ENCODE measurements at regions not wholly inside any gene's neighbourhood (a gene's known extent, or its start where the extent isn't known, plus 50 kb on each side); places are given as distances from the start of the nearest gene placed in this dataset.
A peak's percentile ranks its signal among the peaks of the same experiment; 100 is the strongest.
"Not testable (repeated sequence)": the region's sequence is repeated elsewhere in the genome, so short reads cannot be mapped to it uniquely, and the experiment has no call there.

DNA sequence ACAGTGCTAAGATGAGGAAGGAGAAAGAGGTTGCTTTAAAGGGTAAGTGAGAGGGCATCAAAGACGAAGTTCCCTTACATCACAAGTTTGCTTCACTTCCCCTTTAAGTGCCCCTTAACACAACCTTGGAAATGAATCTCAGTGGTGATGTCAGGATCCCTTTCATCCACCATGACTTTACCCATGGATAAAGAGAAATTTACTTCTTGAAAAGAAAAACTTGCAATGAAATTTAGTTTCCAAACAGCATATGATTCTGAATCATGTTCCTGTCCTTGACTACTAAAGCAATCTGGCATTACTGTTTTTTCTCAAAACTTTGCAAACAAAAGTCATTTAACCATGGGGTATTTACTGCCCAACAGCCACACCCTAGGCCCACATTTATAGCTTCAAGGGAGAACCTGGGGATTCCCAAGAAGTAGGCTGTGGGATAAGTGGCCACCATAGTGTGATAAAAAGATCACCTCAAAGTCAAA, 135.9 kb downstream of the ITGB8 start:
- DNase-seq, result no peak

DNA sequence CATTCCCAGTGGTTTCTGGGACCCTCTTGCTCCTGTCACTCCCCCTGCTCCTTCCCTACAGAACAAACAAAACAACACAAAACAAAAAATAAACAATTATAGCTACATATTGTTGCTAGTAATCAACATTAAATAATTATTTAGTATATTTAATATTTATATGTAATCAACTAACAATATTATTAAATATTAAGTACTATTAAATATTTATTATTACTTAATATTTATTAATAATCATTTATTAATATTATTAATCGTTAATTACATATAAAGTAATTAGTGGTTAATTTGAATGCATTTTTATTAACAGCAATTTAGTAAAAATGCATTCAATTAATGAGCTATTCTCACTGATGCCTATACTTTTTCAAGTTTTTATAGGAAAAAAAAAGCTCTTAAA, 139.4 kb downstream of the ITGB8 start:
- DNase-seq, result no peak

DNA sequence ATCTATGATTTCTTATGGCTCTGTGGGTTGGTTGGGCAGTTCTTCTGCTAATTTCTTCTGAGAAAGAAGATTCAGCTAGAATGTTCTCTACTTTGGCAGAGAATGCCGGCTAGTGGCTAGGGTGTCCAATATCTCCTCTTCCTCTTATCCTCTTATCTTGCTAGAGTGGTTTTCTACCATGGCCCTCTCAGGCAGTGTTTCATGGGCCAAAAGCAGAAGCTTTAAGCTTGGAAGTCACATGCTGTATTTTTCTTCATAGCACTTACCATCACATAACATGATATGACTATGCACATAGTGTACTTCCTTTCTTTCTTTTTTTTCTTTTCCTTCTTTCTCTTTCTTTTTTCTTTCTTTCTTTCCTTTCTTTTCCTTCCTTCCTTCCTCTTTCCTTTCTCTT, 140.0 kb downstream of the ITGB8 start:
- no peak for DNase-seq

DNA sequence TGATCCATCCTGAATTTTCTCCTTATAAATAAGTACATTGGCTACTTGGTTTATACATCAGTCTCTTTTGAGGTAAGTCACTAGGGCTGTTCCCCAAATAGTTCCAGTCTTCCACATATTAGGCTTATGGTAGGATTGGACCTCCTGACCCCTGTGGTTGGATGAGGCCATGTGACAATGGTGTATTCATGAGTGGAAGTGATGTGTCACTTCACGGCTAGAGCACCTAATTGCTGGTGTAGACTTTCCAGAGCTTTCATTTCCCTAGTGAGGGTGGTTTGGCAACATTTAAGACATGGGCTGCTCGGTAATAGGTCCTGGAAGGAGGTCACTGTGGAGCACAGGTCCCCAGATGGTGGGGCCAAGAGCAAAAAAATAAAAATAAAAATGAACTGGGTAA, 141.2 kb upstream of the ABCB5 start:
- no peak for DNase-seq

DNA sequence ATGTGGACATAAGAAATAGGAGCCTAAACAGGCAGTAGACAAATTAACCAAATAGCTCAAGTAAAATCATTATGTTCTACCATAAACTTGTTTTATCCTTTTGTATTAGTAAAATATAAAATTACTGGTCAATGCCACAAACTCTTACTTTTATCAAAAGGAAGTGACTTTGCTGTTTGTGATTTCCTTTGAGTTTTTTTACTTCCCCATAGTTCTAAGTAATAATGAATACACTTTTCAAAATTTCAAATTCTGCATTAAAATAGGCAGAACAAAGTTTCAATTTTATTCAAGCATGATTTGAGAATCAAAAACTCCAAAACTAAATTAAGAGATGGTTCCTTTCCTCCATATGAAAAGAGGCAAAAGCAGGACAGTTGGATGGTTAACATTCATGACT, 139.7 kb upstream of the ABCB5 start:
- DNase-seq, result no peak

DNA sequence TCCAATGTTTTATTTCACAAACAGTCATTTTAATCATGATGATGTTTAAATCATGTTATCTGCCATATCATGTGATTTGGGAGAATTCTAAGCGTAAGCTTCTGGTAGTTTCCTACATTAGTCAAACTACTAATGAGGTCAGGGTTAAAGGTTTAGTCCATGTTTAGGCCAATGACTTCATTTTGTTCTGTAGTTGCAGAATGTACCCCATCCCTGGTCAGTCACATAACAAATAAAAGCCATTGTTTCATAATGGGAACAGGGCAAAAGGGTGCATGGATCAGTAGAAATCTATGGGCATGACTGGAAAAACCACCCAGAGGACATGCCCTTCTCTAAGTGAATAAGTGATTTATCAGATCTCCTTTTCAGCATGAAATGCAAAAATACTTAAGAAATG, 138.4 kb upstream of the ABCB5 start:
- DNase-seq, result no peak

DNA sequence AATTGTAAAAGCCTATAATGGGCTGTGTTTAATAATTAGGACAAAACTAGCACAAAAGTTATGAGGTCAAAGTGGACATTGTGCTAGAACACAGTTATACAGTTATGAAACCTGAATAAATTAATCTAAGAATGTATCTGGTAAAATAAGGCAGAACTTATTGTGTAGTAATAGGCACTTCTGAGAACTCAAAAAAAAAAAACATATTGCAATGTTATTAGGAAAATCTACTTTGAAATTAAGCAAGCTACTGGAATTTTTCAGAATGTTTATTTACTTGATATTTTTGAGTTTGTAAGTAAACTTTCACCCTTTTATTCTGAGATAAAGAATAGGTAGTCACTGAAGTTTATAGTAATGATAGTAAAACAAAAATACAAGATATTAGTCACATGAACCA, 135.8 kb upstream of the ABCB5 start:
- DNase-seq, result no peak

DNA sequence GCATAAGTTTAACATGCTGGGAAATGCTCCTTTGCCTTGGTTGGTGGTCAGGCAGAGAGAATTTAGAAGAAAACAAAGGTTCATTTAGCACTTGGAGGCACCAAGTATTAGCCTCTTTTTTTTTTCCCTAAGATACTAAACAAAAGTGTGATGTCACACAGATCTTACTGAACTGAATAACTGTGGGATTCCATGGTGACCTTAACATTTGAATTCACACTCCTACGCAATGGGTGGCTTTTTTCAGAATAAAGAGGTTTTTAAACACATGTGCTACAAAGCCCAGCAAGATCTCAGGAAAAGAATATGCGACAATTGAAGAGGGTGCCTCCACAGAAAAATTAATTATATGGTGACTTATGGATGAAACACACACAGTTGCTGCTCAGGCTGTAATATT, 133.4 kb upstream of the ABCB5 start:
- DNase-seq, result no peak

DNA sequence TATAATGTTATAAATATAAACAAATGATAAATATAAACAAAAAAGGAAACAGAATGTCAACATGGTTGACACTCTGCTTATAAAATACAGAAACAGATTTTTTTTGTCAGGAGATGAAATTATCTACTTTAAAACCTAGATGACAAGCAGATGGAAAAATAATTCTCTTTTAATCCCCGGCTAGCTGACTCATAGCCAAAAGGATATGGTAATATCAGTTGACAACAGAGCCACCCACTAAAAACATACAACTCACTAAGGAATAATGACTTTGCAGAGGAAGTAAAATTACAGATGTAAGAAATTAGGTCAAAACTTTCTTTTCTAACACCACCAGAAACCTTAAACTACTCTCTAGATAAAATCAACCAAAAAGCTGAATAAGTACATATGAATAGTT, 131.1 kb upstream of the ABCB5 start:
- no peak for DNase-seq

DNA sequence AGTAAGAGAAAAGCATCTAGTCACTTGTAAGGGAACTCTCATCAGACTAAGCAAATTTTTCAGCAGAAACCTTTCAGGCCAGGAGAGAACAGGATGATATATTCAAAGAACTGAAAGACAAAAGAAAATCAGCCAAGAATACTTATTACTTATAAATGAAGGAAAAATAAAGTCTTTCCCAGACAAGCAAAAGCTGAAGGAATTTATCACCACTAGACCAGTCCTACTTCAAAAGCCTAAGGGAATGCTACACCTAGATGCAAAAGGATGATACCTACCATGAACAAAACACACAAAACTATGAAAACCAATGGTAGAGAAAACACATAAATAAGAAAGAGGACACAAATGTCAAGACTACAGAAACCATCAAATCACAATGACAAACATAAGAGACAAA, 126.6 kb upstream of the ABCB5 start:
- no peak for DNase-seq

DNA sequence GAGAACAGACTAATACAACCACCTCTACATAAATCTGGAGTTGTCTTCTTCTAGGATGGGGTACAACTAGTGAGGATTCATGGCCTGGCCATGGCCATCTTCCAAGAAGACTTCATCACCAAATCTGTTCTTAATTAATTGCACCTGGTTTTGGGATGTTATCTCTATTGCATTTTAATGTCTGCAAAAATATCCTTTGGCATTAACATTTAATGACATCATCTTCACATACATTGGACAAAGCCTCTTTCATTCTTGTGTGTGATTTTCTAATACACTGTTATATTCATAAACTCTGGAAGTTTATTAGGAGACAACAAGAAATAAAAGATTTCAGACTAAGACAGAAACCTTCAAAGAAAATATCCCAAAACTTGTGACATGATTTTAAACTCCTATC, 124.2 kb upstream of the ABCB5 start:
- DNase-seq, result no peak

DNA sequence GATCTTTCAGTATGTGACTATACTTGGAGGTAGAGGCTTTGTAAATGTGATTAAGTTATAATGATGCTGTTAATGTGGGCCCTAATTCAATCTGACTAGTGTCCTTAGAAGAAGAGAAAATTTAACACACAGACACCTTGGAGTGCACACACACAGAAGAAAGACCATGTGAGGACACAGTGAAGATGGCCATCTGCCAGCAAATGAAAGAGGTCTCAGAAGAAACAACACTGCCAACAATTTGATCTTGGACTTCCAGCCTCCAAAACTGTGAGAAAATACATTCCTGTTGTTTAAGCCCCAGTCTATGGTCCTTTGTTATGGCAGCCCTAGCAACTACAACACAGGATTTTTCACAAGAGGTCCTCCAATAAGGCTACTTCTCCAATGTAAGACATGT, 120.9 kb upstream of the ABCB5 start:
- DNase-seq, result no peak

DNA sequence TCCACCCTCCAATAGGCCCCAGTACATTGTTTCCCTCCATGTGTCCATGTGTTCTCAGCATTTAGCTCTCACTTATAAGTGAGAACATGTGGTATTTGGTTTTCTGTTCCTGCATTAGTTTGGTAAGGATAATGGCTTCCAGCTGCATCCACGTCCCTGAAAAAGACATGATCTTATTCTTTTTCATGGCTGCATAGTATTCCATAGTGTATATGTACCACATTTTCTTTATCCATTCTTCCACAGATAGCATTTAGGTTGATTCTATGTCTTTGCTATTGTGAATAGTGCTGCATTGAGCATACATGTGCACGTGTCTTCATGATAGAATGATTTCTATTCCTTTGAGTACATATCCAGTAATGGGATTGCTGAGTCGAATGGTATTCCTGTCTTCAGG, 114.0 kb upstream of the ABCB5 start:
- DNase-seq, result not testable (repeated sequence)

DNA sequence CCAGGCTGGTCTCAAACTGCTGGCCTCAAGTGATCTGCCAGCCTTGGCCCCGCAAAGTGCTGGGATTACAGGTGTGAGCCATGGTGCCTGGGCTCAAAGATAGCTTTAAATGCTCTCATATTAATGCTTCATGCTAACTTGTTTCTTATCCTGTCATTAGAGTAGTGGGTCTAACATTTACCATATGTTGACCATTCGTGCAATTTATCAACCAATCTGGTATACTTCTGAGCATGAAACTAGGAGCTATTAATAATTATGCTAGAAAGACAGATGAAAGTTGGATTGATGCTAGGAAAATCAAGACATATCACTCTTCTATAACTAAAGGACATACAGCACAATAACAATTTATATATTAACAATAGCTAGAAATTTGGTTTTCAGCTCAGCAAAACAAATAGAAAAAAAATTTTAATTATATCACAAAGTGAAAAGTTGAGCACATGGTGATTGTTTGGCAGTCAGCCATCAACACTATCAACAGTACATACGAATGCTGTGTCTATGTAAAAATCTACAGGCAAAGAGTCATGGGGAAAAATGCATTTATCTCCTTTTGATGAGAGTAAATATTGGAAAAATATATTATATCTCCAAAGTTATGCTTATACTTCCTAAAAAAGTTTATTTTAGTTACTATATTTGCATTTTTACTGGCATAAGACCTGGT, 112.1 kb upstream of the ABCB5 start:
- no peak for DNase-seq

DNA sequence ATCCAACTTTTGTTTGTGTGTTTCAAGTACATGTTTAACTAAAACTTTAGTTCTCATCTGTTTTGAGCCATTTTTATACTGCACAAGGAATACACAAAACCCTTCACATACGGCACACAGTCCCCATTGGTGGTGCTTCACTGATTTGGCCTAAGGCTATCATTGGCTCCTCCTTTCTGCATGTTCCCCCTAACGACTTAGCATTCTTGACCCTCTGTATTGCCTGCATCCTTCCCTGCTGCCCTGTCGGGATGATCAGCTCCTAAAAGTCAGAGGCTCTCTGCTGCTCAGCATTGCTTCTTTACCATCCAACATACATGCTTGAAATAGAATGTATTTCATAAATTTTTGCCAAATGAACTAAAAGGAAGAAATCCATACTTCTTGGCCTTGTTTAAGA, 111.4 kb upstream of the ABCB5 start:
- DNase-seq, result no peak

DNA sequence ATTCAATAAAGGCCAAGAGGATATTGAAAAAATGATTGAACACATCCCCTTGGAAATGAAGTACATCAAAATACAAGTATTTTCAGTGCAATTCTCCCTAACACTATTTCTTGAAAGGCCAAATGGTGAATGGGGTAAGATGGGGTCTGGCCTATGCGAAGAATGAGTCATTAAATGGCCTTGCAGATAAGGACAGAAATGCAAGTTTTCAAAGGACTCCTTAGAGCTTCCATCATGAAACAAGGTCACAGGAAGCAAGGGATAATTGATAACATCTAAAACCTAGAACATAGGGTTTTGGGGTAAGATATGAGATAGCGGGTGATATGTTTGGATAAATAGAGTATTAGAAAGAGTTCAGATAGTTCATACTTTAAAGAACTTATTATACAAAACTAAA, 109.3 kb upstream of the ABCB5 start:
- DNase-seq, result no peak

DNA sequence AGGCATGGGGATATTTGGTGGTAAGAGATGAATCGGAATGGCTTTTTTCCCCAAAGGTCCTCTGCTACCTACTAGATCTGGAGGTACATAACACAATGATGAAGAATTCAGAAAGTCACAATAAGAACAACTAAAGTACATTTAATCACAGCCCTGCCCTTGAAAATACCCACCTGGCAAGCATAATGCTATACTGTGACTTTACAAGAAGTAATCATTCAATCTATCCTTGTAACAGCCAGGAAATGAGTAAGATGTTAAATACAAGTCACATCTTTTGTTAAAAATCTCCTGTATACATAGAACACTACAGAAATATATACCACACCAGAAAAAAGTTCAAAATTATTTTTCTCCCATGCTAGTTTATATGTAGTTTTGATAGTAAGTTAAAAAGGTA, 108.3 kb upstream of the ABCB5 start:
- no peak for DNase-seq

DNA sequence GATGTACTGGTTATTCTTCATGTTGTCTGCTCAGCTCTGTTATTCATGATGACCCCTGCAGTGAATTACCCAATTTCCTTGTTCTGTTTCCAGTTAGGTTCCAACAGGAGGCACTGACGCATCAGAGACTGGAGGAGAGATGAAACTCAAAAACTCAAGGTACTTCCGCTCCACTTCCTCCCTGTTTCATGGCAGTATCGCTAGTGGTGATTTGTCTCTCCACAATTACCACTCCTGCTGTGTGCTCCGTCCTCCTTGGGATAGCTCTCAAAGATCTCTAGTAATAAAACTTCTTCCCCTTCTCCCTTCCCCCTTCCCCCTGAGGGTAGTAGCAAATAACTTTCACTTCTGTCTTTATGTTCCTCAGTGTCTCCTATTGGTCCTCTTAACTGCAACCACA, 107.4 kb upstream of the ABCB5 start:
- DNase-seq, result no peak

DNA sequence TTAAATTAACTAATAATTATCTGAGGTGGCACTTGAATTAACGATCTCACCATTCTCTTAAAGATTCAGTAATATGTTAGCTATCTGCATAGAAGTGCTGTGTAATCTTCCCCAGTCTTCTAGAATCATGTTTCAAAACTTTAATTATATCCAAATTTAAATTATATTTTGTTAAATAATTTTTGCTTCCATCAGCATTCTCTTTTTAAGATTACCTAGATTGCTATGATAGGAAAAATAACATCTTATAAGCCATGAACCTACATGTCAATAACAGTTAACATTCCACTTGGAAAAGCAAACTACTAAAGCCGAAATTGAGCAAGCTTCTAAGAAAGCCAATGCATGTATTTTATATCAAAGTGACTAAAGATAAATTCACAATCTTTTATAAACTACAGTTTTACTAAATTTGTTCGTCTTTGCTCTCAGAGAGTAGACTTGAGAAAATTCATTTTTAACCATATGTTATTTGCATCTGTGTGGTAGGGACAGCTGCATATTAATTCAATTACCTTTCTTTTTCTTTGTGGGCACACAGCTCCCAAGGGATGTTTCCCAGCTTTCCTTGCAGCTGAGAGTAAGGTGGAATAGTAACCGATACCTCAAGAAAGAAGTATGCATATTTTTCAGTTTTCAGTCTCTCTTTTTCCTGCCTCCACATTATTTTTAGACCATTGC, 105.4 kb upstream of the ABCB5 start:
- no peak for DNase-seq

DNA sequence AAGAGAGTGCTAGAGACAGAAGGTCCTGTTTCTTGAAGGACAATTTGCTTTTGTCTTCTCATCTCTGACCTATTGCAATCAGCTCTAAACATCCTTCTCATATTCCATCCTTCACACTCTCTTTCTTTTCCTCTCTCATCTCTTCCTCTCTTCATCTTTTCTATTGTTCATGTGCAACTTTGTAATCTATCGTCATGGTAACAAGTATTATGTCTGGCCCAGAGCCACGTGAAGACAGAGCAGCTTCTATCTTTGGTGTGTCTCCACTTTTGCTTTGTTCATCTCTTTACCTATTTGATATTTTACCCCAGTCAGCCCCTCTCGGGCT, 104.9 kb upstream of the ABCB5 start:
- no peak for DNase-seq

DNA sequence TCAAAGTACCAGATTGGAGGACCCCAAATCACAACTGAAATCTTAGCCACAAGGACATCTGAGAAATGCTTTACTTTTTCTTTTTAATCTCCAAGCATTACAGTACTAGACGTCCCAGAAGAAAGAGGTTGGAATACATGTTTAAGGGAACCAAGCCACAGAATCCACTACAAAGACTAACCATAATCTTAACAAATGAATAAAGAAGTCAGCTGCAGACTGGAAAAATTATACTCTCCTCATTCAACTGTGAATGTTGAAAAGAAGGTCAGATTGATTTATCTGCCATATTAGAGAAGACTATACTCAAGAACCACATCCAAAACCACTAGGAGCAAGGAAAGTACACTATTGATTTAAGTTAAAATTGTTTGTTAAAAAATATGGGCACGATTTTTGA, 102.1 kb upstream of the ABCB5 start:
- DNase-seq, result no peak

DNA sequence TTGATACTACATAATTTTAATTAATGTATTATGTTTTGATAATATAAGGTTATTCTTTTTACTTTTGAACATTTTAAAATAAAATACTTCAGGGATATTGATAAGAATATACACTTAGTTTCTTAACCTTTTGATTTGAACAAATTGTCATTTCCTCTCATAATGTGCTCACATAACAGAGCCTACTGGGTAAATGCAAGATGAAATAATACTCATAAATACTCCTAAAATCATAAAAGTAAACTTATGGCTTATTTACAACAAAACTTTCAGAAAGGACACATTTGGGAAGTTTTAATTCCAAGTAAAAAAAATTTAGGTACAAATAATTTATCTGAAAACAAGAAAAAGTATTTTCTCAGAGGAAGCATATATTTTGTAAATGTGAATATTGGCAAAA, 101.6 kb upstream of the ABCB5 start:
- DNase-seq, result no peak

DNA sequence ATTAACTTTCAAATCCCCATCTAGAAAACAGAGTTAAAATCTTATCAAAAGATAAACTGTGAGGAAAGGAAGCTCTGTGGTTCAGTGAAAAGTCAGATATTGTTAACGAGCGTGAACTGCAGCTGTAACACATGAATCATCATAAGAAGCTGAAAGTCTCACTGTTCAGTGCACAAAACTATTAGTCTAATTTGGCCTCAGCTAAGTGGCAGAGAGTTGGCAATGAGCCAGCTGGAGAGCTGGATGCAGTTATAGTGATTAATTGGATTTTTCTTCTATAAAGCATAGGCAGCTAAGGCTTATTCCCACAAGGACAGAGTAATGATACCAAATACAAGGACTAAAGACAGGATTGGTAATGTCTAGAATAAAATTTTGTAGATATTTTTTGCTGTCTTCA, 101.1 kb upstream of the ABCB5 start:
- DNase-seq, result peak; percentile 81

DNA sequence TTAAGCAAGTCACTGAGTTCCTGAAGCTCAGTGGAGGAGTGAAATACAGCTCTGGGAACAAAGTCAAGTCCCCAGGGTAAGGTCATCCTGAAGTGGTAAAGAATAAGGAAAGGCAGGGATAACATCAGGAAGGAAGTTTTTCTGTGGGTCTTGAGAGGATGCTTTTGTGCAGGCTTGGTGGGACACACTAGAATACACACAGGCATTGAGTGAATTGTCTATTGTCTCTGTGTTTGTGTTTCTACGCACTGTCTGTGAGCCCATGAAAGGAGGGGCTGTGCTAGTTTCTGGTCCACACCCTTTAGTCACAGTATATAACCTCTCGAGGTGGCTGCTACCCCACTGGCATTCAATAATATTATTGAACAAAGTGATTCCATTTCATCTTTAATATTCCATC, 95.8 kb upstream of the ABCB5 start:
- no peak for DNase-seq

DNA sequence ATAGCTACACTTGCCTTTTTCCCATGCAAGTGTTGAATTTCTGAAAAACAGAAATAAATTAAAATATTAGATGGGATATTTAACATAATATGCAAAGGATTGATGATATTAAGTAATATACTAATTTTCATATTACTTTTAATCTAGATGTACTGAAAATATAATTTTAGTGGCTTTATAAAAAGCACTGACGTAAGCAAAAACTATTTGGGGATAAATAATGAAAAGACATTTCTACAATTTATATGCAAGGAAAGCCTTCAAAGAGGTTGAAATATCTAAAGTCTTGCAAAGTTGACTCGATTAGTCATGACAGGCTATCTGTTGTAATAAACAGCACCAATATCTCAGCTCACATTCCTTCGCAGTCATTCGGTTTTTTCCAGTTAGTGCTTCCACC, 94.9 kb upstream of the ABCB5 start:
- DNase-seq, result no peak

Data from SHP77 treated with DMSO at 0.1 percent for 48 hours (cell line).